CD1c-positive myeloid dendritic cell (primary cell): ENCODE measurements at regions not wholly inside any gene's neighbourhood (a gene's known extent, or its start where the extent isn't known, plus 50 kb on each side); places are given as distances from the start of the nearest gene placed in this dataset.

Source experiments
- DNase-seq: peaks from one replicate; pipeline ENCODE4 v3.0.0-alpha.2; 2016; ENCODE audit errors: extremely low spot score

DNA sequence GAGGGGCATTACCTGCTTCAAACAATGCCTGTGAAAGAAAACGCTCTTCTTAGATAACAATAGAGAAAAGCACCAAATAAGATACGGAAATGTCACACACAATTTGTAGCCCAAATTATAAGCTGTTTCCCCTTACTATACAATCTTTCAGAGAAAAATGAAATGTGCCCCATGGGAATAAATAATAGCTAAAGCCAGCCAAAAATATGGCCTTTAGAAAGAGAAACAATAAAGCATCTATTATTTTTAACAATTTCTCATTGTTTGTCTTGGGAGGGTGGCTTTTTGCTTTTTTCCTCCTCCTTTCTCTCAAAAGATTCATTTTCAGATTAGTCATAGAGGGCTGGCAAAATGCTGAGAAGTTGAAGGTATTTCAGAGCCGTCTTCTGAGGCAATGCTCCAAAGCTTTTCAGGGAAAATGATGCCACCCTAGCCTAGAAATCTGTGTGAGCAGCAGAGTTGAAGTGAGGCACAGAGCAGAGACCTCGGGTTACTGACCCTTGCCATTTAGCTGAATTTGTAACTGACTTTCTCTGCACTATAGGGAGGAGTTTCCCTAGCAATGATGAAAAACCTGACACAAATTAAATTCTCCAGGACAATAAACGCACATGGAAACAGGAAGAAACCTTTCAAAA, 86.3 kb upstream of the PRICKLE2 start:
- DNase-seq, result no peak

DNA sequence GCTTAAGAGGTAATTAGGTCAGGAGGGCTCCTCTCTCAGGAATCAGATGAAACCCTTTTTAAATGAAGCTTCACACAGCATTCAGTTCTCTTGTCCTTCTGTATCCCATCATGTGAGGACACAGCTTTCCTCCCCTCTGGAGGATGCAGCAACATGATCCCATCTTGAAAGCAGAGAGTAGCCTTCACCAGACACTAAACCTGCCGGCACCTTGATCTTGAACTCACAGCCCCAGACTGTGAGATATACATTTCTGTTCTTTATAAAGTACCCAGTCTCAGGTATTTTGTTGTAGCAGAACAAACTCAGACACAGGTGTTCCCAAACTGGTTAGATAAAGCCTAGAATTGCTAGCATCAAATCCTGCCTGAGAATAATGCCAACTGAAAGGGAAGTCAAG, 83.7 kb upstream of the PRICKLE2 start:
- DNase-seq, result no peak

GRCh38 chr3:64306745-64307144, 81.5 kb upstream of the PRICKLE2 start:
- DNase-seq, result no peak

GRCh38 chr3:64305731-64306130, 80.5 kb upstream of the PRICKLE2 start:
- DNase-seq, result no peak

- DNase-seq, result no peak
Observed at GRCh38 chr3:64304828-64305410, 79.7 kb upstream of the PRICKLE2 start.

GRCh38 chr3:64303881-64304280, 78.6 kb upstream of the PRICKLE2 start:
- no peak for DNase-seq

DNA sequence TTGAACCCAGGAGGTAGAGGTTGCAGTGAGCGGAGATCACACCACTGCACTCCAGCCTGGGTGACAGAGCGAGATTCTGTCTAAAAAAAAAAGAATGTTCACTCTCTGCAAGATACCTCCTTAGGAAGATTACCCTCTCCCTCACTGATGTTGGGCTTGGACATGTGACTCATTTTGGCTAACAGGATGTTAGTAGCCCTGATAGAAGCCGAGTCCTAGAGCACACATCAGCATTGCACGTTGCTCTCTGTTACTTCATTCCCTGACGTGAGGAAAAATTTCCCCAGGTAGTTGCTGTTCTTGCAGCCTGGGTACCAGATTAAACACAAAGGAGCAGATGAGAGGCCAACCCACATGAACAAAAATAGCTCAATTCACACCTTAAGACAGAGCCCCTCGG, 78.1 kb upstream of the PRICKLE2 start:
- DNase-seq, result no peak

DNA sequence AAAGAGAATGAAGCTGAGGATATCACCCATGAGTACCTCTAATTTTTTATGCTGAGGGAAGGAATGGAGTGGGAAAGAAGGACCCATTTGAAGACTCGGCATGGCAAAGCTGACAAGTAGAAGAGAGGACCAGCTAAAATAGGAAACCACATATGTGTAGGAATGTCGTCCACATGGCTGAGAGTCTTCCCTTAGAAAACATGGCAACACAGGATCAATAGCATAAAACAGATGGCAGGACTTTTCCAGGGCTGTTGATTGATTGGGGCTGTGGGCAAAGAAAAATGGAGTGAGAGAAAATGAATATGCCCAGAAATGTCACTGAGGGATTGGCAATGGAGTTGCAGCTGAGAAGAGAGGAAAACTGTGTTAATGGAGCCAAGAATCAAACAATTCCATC, 76.2 kb upstream of the PRICKLE2 start:
- no peak for DNase-seq

GRCh38 chr3:64300790-64301423, 75.6 kb upstream of the PRICKLE2 start:
- no peak for DNase-seq

- no peak for DNase-seq
Observed at GRCh38 chr3:64299206-64299605, 73.9 kb upstream of the PRICKLE2 start.

GRCh38 chr3:64297563-64297962, 72.3 kb upstream of the PRICKLE2 start:
- no peak for DNase-seq

GRCh38 chr3:64295594-64295993, 70.3 kb upstream of the PRICKLE2 start:
- no peak for DNase-seq

- DNase-seq, result no peak
Observed at GRCh38 chr3:64294771-64295170, 69.5 kb upstream of the PRICKLE2 start.

DNA sequence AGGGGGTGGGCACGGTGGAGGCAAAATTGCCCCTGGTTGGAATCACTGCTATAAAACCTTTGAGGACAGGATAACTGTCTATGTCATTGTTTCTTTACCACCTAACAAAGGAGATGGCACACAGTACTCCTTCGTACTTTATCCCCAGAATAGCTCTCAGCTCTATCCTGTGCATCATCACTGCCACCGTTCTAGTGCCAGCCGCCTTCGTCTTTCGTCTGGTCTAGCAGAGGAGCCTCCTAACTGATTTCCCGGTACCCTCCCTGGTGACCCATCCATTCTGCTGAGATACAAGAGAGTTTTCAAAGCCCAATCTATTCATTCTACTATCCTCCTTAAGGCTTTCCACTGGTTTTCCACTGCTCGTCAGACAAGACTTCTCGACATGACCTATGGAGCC, 67.9 kb upstream of the PRICKLE2 start:
- DNase-seq, result no peak

DNA sequence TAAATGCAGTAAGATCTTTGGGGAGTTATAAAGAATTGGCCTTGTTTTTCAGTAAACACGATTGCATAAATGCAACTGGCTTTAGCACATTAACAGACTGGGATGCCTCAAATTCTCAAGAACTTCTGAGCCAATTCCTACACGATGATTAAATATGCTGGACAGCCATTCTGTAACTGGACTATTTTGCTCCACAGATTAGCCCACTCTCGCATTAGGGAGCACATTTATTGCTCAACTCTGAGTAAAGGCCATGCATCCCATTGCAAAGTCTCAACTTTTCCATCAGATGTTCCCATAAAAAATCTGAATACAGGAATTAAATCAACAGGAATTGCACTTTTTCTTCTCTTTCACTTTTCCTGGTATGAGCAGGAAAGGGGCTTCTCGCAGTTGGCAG, 66.7 kb upstream of the PRICKLE2 start:
- no peak for DNase-seq

DNA sequence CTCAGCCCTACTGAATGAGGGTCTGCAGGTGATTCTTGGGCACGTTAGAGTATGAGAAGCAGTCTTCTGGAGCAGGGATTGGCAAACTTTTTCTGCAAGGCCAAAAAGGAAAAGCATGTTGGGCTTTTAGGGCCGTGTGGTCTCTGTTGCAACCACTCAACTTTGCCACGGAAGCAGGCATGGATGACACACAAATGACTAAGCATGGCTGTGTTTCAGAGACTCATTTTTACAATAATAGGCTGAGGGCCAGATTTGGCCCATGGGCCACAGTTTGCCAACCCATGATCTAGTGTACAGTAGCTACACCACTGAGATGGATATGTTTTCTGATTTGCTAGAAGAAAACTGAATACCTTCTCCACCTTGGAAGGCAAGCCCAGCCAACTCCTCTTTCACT, 66.1 kb upstream of the PRICKLE2 start:
- DNase-seq, result no peak

- no peak for DNase-seq
Observed at GRCh38 chr3:64290864-64291263, 65.6 kb upstream of the PRICKLE2 start.

GRCh38 chr3:64290161-64290560, 64.9 kb upstream of the PRICKLE2 start:
- no peak for DNase-seq

DNA sequence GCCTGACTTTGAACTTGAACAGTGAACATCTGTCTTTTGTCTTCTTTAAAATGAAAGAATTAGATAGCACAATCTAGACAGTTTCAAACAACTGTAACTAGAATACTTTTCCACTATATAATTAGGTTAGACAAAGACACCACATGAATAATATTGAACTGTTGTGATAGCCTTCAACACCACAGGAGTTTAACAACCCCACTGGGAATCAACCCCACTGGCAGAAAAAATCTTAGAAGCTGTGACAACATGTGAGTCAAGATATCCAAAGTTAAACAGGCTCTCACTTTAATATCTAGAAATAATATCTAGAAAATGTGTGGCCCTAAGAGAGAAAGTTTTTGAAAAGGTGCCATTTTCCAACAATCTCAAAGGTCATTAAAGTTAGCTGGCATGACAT, 64.4 kb upstream of the PRICKLE2 start:
- no peak for DNase-seq

DNA sequence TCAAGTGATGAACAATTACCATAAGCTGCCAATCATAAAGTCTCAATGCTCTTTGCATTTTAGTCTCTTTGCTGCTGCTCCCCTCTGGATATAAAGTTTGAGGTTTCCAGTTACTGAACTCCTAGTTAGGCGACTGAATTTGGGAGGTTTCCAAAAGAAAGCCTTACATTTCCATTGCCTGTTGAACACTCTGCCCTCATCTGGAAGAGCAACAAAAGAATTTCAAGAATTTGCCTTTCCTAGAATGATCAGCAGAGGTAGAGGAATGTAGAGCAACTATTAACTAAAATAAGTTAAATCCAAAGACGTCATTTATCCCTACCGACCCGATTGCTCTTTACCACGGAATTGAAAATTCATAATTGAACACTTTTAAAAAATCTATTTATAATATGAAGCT, 53.4 kb upstream of the PRICKLE2 start:
- no peak for DNase-seq

DNA sequence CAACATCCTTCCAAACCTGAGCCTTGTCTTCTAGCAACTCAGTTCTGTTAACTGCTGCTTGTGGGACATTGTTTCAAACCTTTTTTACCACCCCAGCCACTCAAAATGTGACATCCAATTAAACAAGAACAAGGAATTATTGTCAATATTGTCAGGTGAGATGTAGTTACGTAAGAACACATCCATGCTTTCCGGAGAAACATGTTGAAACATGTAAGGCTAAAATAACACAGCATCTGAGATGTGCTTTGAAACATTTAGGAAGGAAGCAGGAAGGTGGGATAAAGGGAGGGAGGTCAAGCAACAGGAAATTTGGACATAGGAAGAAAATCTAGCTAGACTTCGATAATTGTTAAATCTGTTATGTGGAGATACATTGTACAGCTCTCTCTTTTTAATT, 50.9 kb upstream of the PRICKLE2 start:
- no peak for DNase-seq
